ENCODE measurements at regions not wholly inside any gene's neighbourhood (a gene's known extent, or its start where the extent isn't known, plus 50 kb on each side); places are given as distances from the start of the nearest gene placed in this dataset.

- no peaks in the 10 kb centered on the region for H3K27me3 ChIP-seq (ENCODE audit: control insufficient read depth, insufficient read depth, low read length)
- CTCF ChIA-PET: no interaction called here
- POLR2A ChIA-PET: no interaction called here
- no peak overlapping the region for H3K27ac ChIP-seq (ENCODE audit: low read depth, low read length)
- no peak overlapping the region for H3K4me3 ChIP-seq (ENCODE audit: low read depth, low read length)
- no peaks in the 10 kb centered on the region; the same call in 1 of the 2 replicates for H3K9me3 ChIP-seq (ENCODE audit: control insufficient read depth, insufficient read depth, low read length)
- DNase-seq (ENCODE audit: low read depth, low spot score): no peak
- TF ChIP-seq CTCF (IDR thresholded peaks at IDR 0.05; ENCODE audit: low read depth, low read length): no peak
Observed at GRCh38 chr4:142952821-142953580, 106.9 kb upstream of the INPP4B start.

GRCh38 chr4:142954415-142954814 is 108.3 kb upstream of the INPP4B start:
- Histone ChIP-seq H3K9me3 (ENCODE audit: control insufficient read depth, insufficient read depth, low read length) (no peaks in the 10 kb centered on the region; the same call in 1 of the 2 replicates), H3K27me3 (ENCODE audit: control insufficient read depth, insufficient read depth, low read length) (no peaks in the 10 kb centered on the region), H3K27ac (ENCODE audit: low read depth, low read length) (no peak overlapping the region), H3K4me3 (ENCODE audit: low read depth, low read length) (no peak overlapping the region)
- no peak for TF ChIP-seq CTCF (IDR thresholded peaks at IDR 0.05; ENCODE audit: low read depth, low read length)
- POLR2A ChIA-PET: no interaction called here
- DNase-seq (ENCODE audit: low read depth, low spot score): no peak
- CTCF ChIA-PET: no interaction called here

- no peak overlapping the region for H3K27ac ChIP-seq (ENCODE audit: low read depth, low read length)
- DNase-seq (ENCODE audit: low read depth, low spot score): no peak
- H3K4me3 ChIP-seq (ENCODE audit: low read depth, low read length): no peak overlapping the region
- H3K27me3 ChIP-seq (ENCODE audit: control insufficient read depth, insufficient read depth, low read length): no peaks in the 10 kb centered on the region
- H3K9me3 ChIP-seq (ENCODE audit: control insufficient read depth, insufficient read depth, low read length): no peaks in the 10 kb centered on the region; the same call in 1 of the 2 replicates
- ChIA-PET CTCF (no interaction called here), POLR2A (no interaction called here)
- TF ChIP-seq CTCF (IDR thresholded peaks at IDR 0.05; ENCODE audit: low read depth, low read length): no peak
Observed at GRCh38 chr4:142955501-142955900, 109.4 kb upstream of the INPP4B start.

GRCh38 chr4:142959173-142959572 is 113.1 kb upstream of the INPP4B start:
- CTCF ChIA-PET: no interaction called here
- POLR2A ChIA-PET: no interaction called here
- no peak overlapping the region for H3K27ac ChIP-seq (ENCODE audit: low read depth, low read length)
- no peak for TF ChIP-seq CTCF (IDR thresholded peaks at IDR 0.05; ENCODE audit: low read depth, low read length)
- no peak for DNase-seq (ENCODE audit: low read depth, low spot score)
- no peak overlapping the region for H3K4me3 ChIP-seq (ENCODE audit: low read depth, low read length)
- no peaks in the 10 kb centered on the region; the same call in 1 of the 2 replicates for H3K9me3 ChIP-seq (ENCODE audit: control insufficient read depth, insufficient read depth, low read length)
- H3K27me3 ChIP-seq (ENCODE audit: control insufficient read depth, insufficient read depth, low read length): no peaks in the 10 kb centered on the region

GRCh38 chr4:142960126-142960525 is 114.0 kb upstream of the INPP4B start:
- no peaks in the 10 kb centered on the region for H3K27me3 ChIP-seq (ENCODE audit: control insufficient read depth, insufficient read depth, low read length)
- no peak for DNase-seq (ENCODE audit: low read depth, low spot score)
- CTCF ChIA-PET: no interaction called here
- no peak overlapping the region for H3K4me3 ChIP-seq (ENCODE audit: low read depth, low read length)
- H3K27ac ChIP-seq (ENCODE audit: low read depth, low read length): no peak overlapping the region
- no peak for TF ChIP-seq CTCF (IDR thresholded peaks at IDR 0.05; ENCODE audit: low read depth, low read length)
- no peaks in the 10 kb centered on the region for H3K9me3 ChIP-seq (ENCODE audit: control insufficient read depth, insufficient read depth, low read length)
- POLR2A ChIA-PET: no interaction called here
